NCI-H345 treated with DMSO at 0.1 percent for 48 hours (cell line): ENCODE measurements at regions not wholly inside any gene's neighbourhood (a gene's known extent, or its start where the extent isn't known, plus 50 kb on each side); places are given as distances from the start of the nearest gene placed in this dataset.
A peak's percentile ranks its signal among the peaks of the same experiment; 100 is the strongest.
"Not testable (repeated sequence)": the region's sequence is repeated elsewhere in the genome, so short reads cannot be mapped to it uniquely, and the experiment has no call there.

ENCODE experiments used
- DNase-seq: peaks from one replicate; lab custom pipeline; 2025; ENCODE audit not compliant: unreplicated experiment; lab: John Stamatoyannopoulos, UW

DNA sequence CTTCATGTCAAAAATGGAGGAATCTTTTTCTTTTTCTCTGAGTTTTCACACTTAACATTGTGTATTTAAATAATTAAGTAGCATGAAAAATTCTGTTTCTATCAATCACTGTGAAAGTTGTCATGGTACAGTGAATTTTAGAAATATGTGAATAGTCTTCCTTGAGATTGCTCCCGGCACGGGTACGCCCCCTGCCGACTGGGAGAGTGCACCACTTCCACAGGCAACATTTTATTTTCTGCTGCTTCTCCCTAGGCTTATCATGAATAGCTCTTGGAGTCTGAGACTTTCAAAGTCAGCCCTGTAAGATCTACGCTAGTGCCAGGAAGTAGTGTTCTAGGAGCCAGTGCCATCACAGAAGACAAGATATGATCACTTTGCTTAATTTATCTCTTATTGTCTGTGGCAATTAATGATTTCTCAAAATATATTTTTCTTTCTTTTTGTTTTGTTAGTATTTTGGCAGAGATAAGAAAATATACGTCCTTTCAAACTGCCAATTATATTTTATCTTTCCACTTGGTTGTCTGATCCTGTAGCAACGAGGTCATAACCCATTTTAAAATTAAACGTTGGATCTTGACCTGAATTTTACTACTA lies 763.8 kb upstream of the AADAT start:
- DNase-seq, result no peak

GRCh38 chr4:170849969-170850368 lies 760.2 kb upstream of the AADAT start:
- DNase-seq, result no peak

- DNase-seq, result no peak
These were observed 738.0 kb upstream of the AADAT start for GRCh38 chr4:170827562-170828274.

GRCh38 chr4:170818786-170819185 lies 729.0 kb upstream of the AADAT start:
- DNase-seq, result no peak

DNA sequence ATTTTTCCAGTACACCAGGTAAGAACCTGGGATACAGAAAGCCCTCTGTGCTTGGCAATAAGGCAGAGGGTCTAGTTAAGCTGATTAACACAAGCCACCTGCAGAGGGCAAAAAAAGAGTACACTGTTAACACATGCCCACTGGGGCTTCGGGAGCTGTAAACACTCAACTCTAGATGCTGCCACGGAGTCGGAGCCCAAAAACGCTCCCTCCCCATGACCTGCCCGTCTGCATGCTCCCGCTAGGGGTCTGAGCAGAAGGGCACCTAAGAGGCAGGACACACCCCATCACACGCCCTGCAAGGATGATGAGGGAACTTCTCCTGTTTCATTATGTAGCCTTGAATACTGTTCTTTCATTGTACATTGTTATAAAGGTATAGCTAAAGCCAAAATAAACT lies 715.6 kb upstream of the AADAT start:
- DNase-seq, result no peak

DNA sequence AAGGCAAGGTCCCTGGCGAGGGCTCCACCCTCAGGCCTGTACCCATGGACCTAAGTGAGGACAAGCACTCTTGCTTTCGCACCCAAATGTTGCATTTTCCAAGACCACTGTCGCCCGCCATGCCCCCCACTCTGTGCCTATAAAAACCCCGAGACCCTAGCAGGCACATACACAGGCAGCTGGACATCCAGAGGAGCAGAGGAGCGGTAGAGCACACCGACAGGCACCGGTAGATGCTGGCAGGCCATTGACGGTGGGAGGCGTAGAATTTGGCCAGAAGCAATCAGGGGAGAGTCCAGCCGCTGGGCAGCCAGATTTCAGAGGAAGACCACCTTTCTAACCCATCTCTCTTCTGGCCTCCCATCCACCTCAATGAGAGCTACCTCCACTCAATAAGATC lies 715.2 kb upstream of the AADAT start:
- no peak for DNase-seq

DNA sequence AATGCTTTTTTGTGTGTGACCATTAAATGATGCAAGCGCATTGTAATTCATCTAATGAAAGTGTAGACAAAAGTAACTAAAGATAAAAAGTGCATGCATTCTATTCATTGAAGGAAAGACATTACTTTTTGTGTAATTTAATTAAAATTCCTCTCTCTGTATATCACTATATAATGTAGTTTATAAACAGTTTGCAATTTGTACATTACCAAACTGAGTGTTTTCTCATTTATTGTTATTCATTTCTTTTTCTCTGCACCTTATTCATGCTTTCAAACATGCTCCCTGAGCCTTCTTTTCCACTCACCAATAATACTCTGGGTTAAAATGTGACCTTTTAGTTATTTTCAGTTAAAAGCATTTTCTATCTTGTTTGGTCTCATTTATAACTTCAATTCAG lies 713.7 kb upstream of the AADAT start:
- DNase-seq, result no peak

DNA sequence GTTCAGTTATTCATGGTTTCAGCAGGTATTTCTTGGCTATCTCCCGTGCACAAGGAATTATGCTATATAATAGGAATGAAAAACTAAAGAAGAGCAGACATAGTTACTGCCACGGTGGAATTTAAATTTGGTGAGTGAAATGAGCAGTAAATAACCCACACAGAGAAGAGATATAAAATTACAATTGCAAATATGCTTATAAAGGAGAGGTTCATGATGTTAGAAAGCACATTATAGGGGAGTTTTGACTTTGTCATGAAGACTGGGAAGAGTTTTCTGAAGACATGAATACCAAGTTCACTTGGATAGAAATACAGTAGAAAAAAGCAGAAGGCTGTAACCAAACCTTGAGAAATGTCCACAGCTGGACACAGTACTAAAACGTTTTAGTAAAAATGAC lies 712.0 kb upstream of the AADAT start:
- no peak for DNase-seq

GRCh38 chr4:170794525-170794924 lies 704.8 kb upstream of the AADAT start:
- DNase-seq, result no peak

GRCh38 chr4:170788540-170789051 lies 698.8 kb upstream of the AADAT start:
- DNase-seq, result not testable (repeated sequence)

- no peak for DNase-seq
These were observed 687.9 kb upstream of the AADAT start for GRCh38 chr4:170777663-170778062.

GRCh38 chr4:170776983-170777382 lies 687.2 kb upstream of the AADAT start:
- peak; percentile 65 for DNase-seq

GRCh38 chr4:170775851-170776250 lies 686.1 kb upstream of the AADAT start:
- DNase-seq, result no peak

DNA sequence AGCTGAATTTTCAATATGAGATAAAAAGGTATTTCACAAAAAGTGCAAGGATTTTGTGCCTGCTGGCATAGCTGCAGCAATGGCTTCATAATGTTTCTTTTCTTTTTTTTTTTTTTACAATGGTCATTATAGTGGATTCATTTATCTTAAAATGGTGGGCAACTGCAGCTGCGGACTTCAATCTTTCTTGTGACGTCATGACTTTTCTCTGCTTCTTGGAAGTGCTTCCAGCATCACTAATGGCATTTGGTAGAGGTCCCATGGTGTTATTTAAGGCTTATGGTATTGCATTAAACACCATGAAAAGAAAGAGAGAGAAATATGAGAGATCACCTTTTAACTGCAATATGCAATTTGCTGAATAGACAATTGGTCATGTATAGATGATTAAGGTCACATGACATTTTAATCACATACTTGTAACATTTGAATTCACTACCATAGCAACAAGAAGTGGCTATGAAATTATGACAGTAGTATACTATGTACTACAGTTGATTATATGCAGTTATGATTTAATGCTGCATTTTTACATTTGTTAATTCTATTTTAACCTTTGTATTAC lies 684.0 kb upstream of the AADAT start:
- DNase-seq, result no peak

DNA sequence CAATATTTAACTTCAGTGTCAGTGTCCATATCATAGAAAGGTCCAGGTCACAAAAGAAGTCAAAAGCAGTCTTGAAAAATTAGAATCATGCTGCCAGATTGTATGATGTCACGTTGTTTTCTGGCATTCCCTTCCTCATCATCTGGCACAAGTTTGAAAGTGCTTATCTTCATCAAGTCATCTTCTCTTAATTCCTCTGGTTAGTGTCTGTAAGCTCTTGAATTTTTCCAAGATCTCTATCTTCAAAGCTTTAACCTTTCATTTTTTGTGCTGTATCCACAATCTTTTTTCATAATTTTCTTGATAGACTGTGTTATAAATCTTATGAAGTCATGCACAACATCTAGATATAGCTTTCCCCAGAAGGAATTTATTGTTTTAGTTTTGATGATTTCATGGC lies 682.7 kb upstream of the AADAT start:
- DNase-seq, result no peak

- no peak for DNase-seq
These were observed 680.9 kb upstream of the AADAT start for GRCh38 chr4:170770664-170771063.

DNA sequence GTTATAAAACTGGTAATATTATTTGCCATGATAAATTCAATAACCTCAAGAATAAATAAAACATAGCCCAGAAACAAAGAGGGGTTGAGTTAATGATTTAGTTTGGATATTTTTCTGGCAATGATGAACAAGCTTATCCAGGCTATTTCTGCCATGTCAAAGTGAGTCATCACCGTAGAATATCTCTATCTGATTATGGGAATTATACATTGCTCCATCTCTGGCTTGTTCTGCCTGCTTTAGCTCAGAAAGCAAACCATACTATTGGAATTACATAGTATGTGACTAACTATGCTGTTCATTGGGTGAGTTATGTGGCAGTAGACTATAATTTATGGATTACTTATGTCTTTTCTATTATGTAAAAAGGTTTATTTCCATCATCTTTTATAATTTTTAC lies 680.1 kb upstream of the AADAT start:
- no peak for DNase-seq

DNA sequence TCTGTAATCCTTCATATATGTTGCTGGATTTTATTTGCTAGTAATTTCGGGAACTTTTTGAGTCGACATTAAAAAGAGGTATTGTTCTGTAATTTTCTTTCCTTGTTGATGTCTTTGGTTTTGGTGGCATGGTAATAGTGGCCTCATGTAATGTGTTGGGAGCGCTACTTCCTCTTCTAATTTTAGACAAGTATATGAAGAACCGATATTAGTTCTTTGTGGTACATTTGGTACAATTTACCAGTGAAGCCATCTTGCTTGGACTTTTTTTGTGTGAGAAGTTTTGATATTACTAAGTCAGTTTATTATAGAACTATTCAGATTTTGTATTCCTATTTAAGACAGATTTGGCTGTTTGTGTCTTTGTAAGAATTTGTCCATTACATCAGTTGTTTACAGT lies 669.2 kb upstream of the AADAT start:
- no peak for DNase-seq

- DNase-seq, result no peak
These were observed 660.8 kb upstream of the AADAT start for GRCh38 chr4:170750519-170750918.

DNA sequence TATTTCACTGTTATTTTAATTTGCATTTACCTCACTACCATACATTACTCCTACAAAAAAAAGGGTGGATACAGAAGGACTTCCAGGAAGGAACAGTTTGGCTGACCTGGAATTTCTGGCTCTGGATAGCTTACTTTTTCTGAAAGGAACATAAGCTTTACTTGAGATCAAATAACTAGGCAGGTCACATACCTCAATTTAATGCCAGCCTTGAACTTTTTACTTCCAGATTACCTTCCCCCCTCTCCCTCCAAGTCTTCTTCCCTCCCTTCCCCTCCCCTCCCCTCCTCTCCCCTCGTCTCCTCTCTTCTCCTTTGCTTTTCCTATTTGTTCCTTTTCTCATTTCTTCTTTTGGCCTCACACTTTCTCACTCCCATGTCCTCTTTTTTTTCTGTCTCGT lies 659.2 kb upstream of the AADAT start:
- DNase-seq, result no peak

- no peak for DNase-seq
These were observed 653.9 kb upstream of the AADAT start for GRCh38 chr4:170743633-170744032.

- no peak for DNase-seq
These were observed 652.1 kb upstream of the AADAT start for GRCh38 chr4:170741856-170742255.
